HEK293 (cell line): ENCODE measurements at regions not wholly inside any gene's neighbourhood (a gene's known extent, or its start where the extent isn't known, plus 50 kb on each side); places are given as distances from the start of the nearest gene placed in this dataset.

ENCODE experiments used
- GLI2 ChIP-seq: fragments of 450-650 bp; formaldehyde crosslinking; IDR thresholded peaks from 2 replicates; pipeline ENCODE4; 2017; ENCODE audit warnings: missing biosample characterization, missing genetic modification characterization, low read depth, borderline replicate concordance
- MEIS1 ChIP-seq: sonication (generic); formaldehyde crosslinking; IDR thresholded peaks from 2 replicates; pipeline ENCODE4 v1.8.1; 2022; ENCODE audit warnings: missing genetic modification reagents, mild to moderate bottlenecking, borderline replicate concordance
- MYNN ChIP-seq: fragments of 450-650 bp; formaldehyde crosslinking; IDR thresholded peaks from 2 replicates; pipeline ENCODE4 v1.5.1; 2016; ENCODE audit warnings: missing biosample characterization, missing genetic modification characterization, borderline replicate concordance
- TCF7L2 ChIP-seq: IDR thresholded peaks from 2 replicates; pipeline ENCODE4 v1.6.1; 2011; ENCODE audit warnings: low read depth, mild to moderate bottlenecking, inconsistent platforms, low read length, moderate library complexity, borderline replicate concordance
- ZNF274 ChIP-seq, 2 experiments: fragments of 200-500 bp in 1 of 2; fragments of 450-650 bp in 1 of 2; sonication (Bioruptor generic) in 1 of 2; formaldehyde crosslinking in 1 of 2; IDR thresholded peaks; 2 replicates each; pipeline versions ENCODE4 v1.5.1 to v1.6.1; 2014 to 2016; ENCODE audit warnings: borderline replicate concordance in 1 of 2, inconsistent platforms in 1 of 2, low read length in 1 of 2, missing biosample characterization in 1 of 2, missing genetic modification characterization in 1 of 2
- TF ChIP-seq, protein P1 (sequence below): fragments of 450-650 bp; formaldehyde crosslinking; IDR thresholded peaks from 2 replicates; pipeline ENCODE4 v1.5.1; 2016; ENCODE audit warnings: missing biosample characterization, missing genetic modification characterization

DNA sequence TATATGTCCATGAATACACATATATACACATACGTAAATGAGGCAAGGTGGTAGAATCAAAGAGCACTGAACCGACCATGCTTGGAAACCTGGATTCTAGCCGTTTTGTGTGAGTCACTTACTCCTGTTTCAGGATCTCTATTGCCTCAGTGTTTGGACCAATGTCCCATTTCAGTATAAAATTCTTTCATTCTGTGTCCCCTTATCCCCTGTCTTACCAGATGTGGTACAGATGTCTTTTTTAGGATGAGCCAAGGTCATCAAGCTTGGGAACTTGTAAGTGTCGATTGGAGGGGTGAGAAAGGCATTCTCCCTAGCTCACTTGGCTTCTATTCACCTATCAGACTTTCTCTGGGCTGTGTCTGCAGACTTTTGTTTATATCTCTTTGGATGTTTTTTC lies 139.9 kb upstream of the CHL1 start:
- TF ChIP-seq GLI2 (tag by site-specific recombination) (no peak), ZNF274 (IDR thresholded peaks at IDR 0.05; ENCODE audit: low read length) (no peak), ZNF274 (tag by site-specific recombination; IDR thresholded peaks at IDR 0.05; ENCODE audit: borderline replicate concordance) (no peak), MYNN (tag by site-specific recombination) (no peak), TCF7L2 (no peak), MEIS1 (CRISPR knock-in tag) (no peak)
- TF ChIP-seq, protein P1, sequence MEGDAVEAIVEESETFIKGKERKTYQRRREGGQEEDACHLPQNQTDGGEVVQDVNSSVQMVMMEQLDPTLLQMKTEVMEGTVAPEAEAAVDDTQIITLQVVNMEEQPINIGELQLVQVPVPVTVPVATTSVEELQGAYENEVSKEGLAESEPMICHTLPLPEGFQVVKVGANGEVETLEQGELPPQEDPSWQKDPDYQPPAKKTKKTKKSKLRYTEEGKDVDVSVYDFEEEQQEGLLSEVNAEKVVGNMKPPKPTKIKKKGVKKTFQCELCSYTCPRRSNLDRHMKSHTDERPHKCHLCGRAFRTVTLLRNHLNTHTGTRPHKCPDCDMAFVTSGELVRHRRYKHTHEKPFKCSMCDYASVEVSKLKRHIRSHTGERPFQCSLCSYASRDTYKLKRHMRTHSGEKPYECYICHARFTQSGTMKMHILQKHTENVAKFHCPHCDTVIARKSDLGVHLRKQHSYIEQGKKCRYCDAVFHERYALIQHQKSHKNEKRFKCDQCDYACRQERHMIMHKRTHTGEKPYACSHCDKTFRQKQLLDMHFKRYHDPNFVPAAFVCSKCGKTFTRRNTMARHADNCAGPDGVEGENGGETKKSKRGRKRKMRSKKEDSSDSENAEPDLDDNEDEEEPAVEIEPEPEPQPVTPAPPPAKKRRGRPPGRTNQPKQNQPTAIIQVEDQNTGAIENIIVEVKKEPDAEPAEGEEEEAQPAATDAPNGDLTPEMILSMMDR (tag by site-specific recombination), result no peak
